CD14-positive monocyte (primary cell): ENCODE measurements at regions not wholly inside any gene's neighbourhood (a gene's known extent, or its start where the extent isn't known, plus 50 kb on each side); places are given as distances from the start of the nearest gene placed in this dataset.

Experiments used
- DNase-seq, 3 donors: peaks; one replicate each; pipeline ENCODE4 v3.0.0-alpha.2; 2011 to 2022
- H2AFZ ChIP-seq: 2 replicates; pipeline ENCODE4 v1.6.0; 2012; ENCODE audit warnings: mild to moderate bottlenecking, low read depth, low read length, inconsistent platforms; ENCODE audit not compliant: insufficient read depth, poor library complexity, severe bottlenecking
- H3K27ac ChIP-seq, 2 donors: 1 replicate in 1 of 2; 2 replicates in 1 of 2; pipeline ENCODE4 v1.5.1; 2012 to 2013; ENCODE audit warnings: low read length in 2 of 2, control low read depth in 1 of 2, inconsistent platforms in 1 of 2, low read depth in 1 of 2, mild to moderate bottlenecking in 1 of 2
- H3K27me3 ChIP-seq, 2 donors: one replicate each; pipeline versions ENCODE4 v1.6.0 to v1.6.1; 2011 to 2013; ENCODE audit warnings: low read length in 2 of 2; ENCODE audit not compliant: control insufficient read depth in 2 of 2, insufficient read depth in 2 of 2
- H3K36me3 ChIP-seq, 2 donors: replicated peaks in 1 of 2; 1 replicate in 1 of 2; 2 replicates in 1 of 2; pipeline versions ENCODE4 v1.5.1 to v1.6.1; 2012 to 2013; ENCODE audit warnings: low read length in 2 of 2, control low read depth in 1 of 2, inconsistent platforms in 1 of 2, mild to moderate bottlenecking in 1 of 2; ENCODE audit not compliant: insufficient read depth in 2 of 2, control insufficient read depth in 1 of 2
- H3K4me1 ChIP-seq, 2 donors: 1 replicate in 1 of 2; 2 replicates in 1 of 2; pipeline versions ENCODE4 v1.5.1 to v1.6.1; 2012 to 2013; ENCODE audit warnings: low read length in 2 of 2, control low read depth in 1 of 2, inconsistent platforms in 1 of 2, mild to moderate bottlenecking in 1 of 2, moderate library complexity in 1 of 2; ENCODE audit not compliant: insufficient read depth in 2 of 2, control insufficient read depth in 1 of 2
- H3K4me2 ChIP-seq: replicated peaks from 2 replicates; pipeline ENCODE3; 2012; ENCODE audit warnings: low read length, moderate library complexity, mild to moderate bottlenecking; ENCODE audit not compliant: poor library complexity, severe bottlenecking; ENCODE audit errors: extremely low read depth
- H3K4me3 ChIP-seq, 3 experiments: fragments of 200-600 bp in 1 of 3; sonication (generic) in 1 of 3; replicated peaks in 1 of 3; 1 replicate in 2 of 3; 2 replicates in 1 of 3; pipeline ENCODE4 v1.5.1; 2011 to 2013; ENCODE audit warnings: low read length in 3 of 3, mild to moderate bottlenecking in 3 of 3, control low read depth in 2 of 3, low read depth in 2 of 3, inconsistent platforms in 1 of 3, moderate library complexity in 1 of 3
- H3K79me2 ChIP-seq: 2 replicates; pipeline ENCODE4 v1.6.0; 2012; ENCODE audit warnings: mild to moderate bottlenecking, control low read depth, inconsistent platforms, low read length, moderate library complexity; ENCODE audit not compliant: insufficient read depth
- H3K9ac ChIP-seq: 2 replicates; pipeline ENCODE4 v1.6.0; 2017; ENCODE audit warnings: low read length, mild to moderate bottlenecking; ENCODE audit not compliant: insufficient read depth, poor library complexity, severe bottlenecking
- H3K9me3 ChIP-seq, 2 donors: replicated peaks in 1 of 2; 1 replicate in 1 of 2; 2 replicates in 1 of 2; pipeline versions ENCODE4 v1.5.1 to v1.6.1; 2012 to 2013; ENCODE audit warnings: low read length in 2 of 2, control low read depth in 1 of 2; ENCODE audit not compliant: control insufficient read depth in 1 of 2, insufficient read depth in 1 of 2
- H4K20me1 ChIP-seq: 2 replicates; pipeline ENCODE4 v1.6.0; 2012; ENCODE audit warnings: mild to moderate bottlenecking, low read length, control low read depth, moderate library complexity; ENCODE audit not compliant: insufficient read depth
- H3K27ac Mint-ChIP-seq, 7 donors: one replicate each; pipeline ENCODE4 v1.8.0; 2020; ENCODE audit warnings: mild to moderate bottlenecking in 7 of 7, mixed read lengths in 7 of 7, moderate library complexity in 6 of 7, inconsistent platforms in 2 of 7
- H3K27me3 Mint-ChIP-seq, 3 donors: one replicate each; pipeline ENCODE4 v1.8.0; 2021 to 2022; ENCODE audit warnings: low read depth in 3 of 3, mild to moderate bottlenecking in 3 of 3, mixed read lengths in 3 of 3, moderate library complexity in 3 of 3, inconsistent platforms in 1 of 3
- H3K36me3 Mint-ChIP-seq, 2 donors: one replicate each; pipeline ENCODE4 v1.8.0; 2020; ENCODE audit warnings: mixed read lengths in 2 of 2, inconsistent platforms in 1 of 2, mild to moderate bottlenecking in 1 of 2
- H3K4me1 Mint-ChIP-seq: one replicate; pipeline ENCODE4 v1.8.0; 2020; ENCODE audit warnings: mild to moderate bottlenecking, mixed read lengths
- H3K4me3 Mint-ChIP-seq, 2 donors: one replicate each; pipeline ENCODE4 v1.8.0; 2020; ENCODE audit warnings: mild to moderate bottlenecking in 2 of 2, mixed read lengths in 2 of 2, moderate library complexity in 1 of 2
- H3K9me3 Mint-ChIP-seq, 7 donors: one replicate each; pipeline ENCODE4 v1.8.0; 2020 to 2022; ENCODE audit warnings: mixed read lengths in 7 of 7, mild to moderate bottlenecking in 6 of 7, moderate library complexity in 6 of 7, inconsistent platforms in 2 of 7
- CTCF ChIP-seq: fragments of 200-600 bp; IDR thresholded peaks from one replicate; pipeline ENCODE4 v1.8.0; 2022; ENCODE audit warnings: antibody characterized with exemption, mild to moderate bottlenecking
- WGBS: methylation state at CpG from one replicate; pipeline ENCODE4 v1.1.5; 2013; ENCODE audit warnings: missing lambda C conversion rate; ENCODE audit not compliant: insufficient coverage; 5-methylcytosine and 5-hydroxymethylcytosine counted together
- intact Hi-C, 2 donors: fragments of 100-400 bp; cut with micrococcal nuclease; formaldehyde crosslinking; loops; one replicate each; pipeline versions ENCODE4 v1.15.0 to v1.15.1; 2023

GRCh38 chr15:95944193-95944592 is 386.3 kb upstream of the NR2F2 start:
- no peaks in the 10 kb centered on the region for H3K9me3 ChIP-seq
- no peak overlapping the region for H3K27ac Mint-ChIP-seq

GRCh38 chr15:95944661-95945255 is 385.7 kb upstream of the NR2F2 start:
- Mint-ChIP-seq H3K9me3 (peaks cover 0 to 4% (median 1%) of the 10 kb centered on the region in 7 donors), H3K4me3 (no peak overlapping the region), H3K36me3 (no peaks in the 10 kb centered on the region), H3K27ac (no peak overlapping the region), H3K27me3 (peaks cover 0 to 3% (median 2%) of the 10 kb centered on the region in 3 donors), H3K4me1 (no peaks in the 10 kb centered on the region)
- no peak for TF ChIP-seq CTCF
- H4K20me1 ChIP-seq: no peaks in the 10 kb centered on the region
- no peak overlapping the region for H3K27ac ChIP-seq
- no peak overlapping the region for H3K4me2 ChIP-seq
- intact Hi-C loops: no loop called here
- H3K4me1 ChIP-seq: no peaks in the 10 kb centered on the region
- no peaks in the 10 kb centered on the region for H3K79me2 ChIP-seq
- no peak overlapping the region for H3K4me3 ChIP-seq
- DNase-seq: no peak
- no peaks in the 10 kb centered on the region for H3K27me3 ChIP-seq
- H2AFZ ChIP-seq: no peak overlapping the region
- H3K9ac ChIP-seq: no peak overlapping the region
- no peaks in the 10 kb centered on the region for H3K9me3 ChIP-seq
- WGBS: no CpG with 5 or more reads among the region's 4 CpGs
- no peaks in the 10 kb centered on the region for H3K36me3 ChIP-seq

More at GRCh38 chr15:95944193-95944592, 386.3 kb upstream of the NR2F2 start:
- TF ChIP-seq CTCF: no peak
- Histone ChIP-seq H2AFZ (no peak overlapping the region), H3K36me3 (no peaks in the 10 kb centered on the region), H3K4me1 (no peaks in the 10 kb centered on the region), H3K79me2 (no peaks in the 10 kb centered on the region), H3K4me3 (no peak overlapping the region), H3K27ac (no peak overlapping the region), H3K4me2 (no peak overlapping the region), H4K20me1 (no peaks in the 10 kb centered on the region), H3K9ac (no peak overlapping the region), H3K27me3 (no peaks in the 10 kb centered on the region)
- Mint-ChIP-seq H3K36me3 (no peaks in the 10 kb centered on the region), H3K4me3 (no peak overlapping the region), H3K27me3 (peaks cover 0 to 3% (median 0%) of the 10 kb centered on the region in 3 donors), H3K4me1 (no peaks in the 10 kb centered on the region), H3K9me3 (peaks cover 0 to 4% (median 1%) of the 10 kb centered on the region in 7 donors)
- intact Hi-C loops: no loop called here
- DNase-seq: no peak
- WGBS: no CpG with 5 or more reads among the region's 1 CpG
